NCI-H748 treated with DMSO at 0.1 percent for 48 hours (cell line): ENCODE measurements at regions not wholly inside any gene's neighbourhood (a gene's known extent, or its start where the extent isn't known, plus 50 kb on each side); places are given as distances from the start of the nearest gene placed in this dataset.
"Not testable (repeated sequence)": the region's sequence is repeated elsewhere in the genome, so short reads cannot be mapped to it uniquely, and the experiment has no call there.

Source experiments
- DNase-seq: peaks from one replicate; lab custom pipeline; 2025; lab: John Stamatoyannopoulos, UW

- DNase-seq, result no peak
Observed at GRCh38 chr1:193402037-193402436, 215.6 kb upstream of the B3GALT2 start.

- no peak for DNase-seq
Observed at GRCh38 chr1:193394336-193394735, 207.9 kb upstream of the B3GALT2 start.

- DNase-seq, result no peak
Observed at GRCh38 chr1:193392686-193393085, 206.3 kb upstream of the B3GALT2 start.

GRCh38 chr1:193388683-193389082, 202.3 kb upstream of the B3GALT2 start:
- DNase-seq, result no peak

GRCh38 chr1:193388165-193388564, 201.8 kb upstream of the B3GALT2 start:
- DNase-seq, result no peak

GRCh38 chr1:193387406-193387805, 201.0 kb upstream of the B3GALT2 start:
- no peak for DNase-seq

- not testable (repeated sequence) for DNase-seq
Observed at GRCh38 chr1:193378451-193378850, 192.0 kb upstream of the B3GALT2 start.

GRCh38 chr1:193377472-193377871, 191.1 kb upstream of the B3GALT2 start:
- DNase-seq, result no peak

- no peak for DNase-seq
Observed at GRCh38 chr1:193372553-193372952, 186.1 kb upstream of the B3GALT2 start.

- DNase-seq, result no peak
Observed at GRCh38 chr1:193368302-193368701, 181.9 kb upstream of the B3GALT2 start.

GRCh38 chr1:193367863-193368262, 181.4 kb upstream of the B3GALT2 start:
- no peak for DNase-seq

GRCh38 chr1:193366764-193367507, 180.5 kb upstream of the B3GALT2 start:
- DNase-seq, result no peak

GRCh38 chr1:193365966-193366365, 179.6 kb upstream of the B3GALT2 start:
- no peak for DNase-seq

- DNase-seq, result no peak
Observed at GRCh38 chr1:193359631-193360030, 173.2 kb upstream of the B3GALT2 start.

GRCh38 chr1:193358419-193358818, 172.0 kb upstream of the B3GALT2 start:
- DNase-seq, result no peak

GRCh38 chr1:193356249-193356648, 169.8 kb upstream of the B3GALT2 start:
- DNase-seq, result no peak

- DNase-seq, result no peak
Observed at GRCh38 chr1:193355626-193356025, 169.2 kb upstream of the B3GALT2 start.

GRCh38 chr1:193355178-193355577, 168.8 kb upstream of the B3GALT2 start:
- no peak for DNase-seq

GRCh38 chr1:193348769-193349535, 162.5 kb upstream of the B3GALT2 start:
- DNase-seq, result no peak

GRCh38 chr1:193348091-193348768, 161.8 kb upstream of the B3GALT2 start:
- no peak for DNase-seq

GRCh38 chr1:193346085-193346484, 159.7 kb upstream of the B3GALT2 start:
- DNase-seq, result no peak

- DNase-seq, result no peak
Observed at GRCh38 chr1:193342811-193343210, 156.4 kb upstream of the B3GALT2 start.

- DNase-seq, result no peak
Observed at GRCh38 chr1:193340331-193340730, 153.9 kb upstream of the B3GALT2 start.
